GM19324 (cell line): ENCODE measurements at regions not wholly inside any gene's neighbourhood (a gene's known extent, or its start where the extent isn't known, plus 50 kb on each side); places are given as distances from the start of the nearest gene placed in this dataset.

Experiments
- ATAC-seq: cut with Tn5 transposase; IDR thresholded peaks from one replicate; pipeline ENCODE4 v1.9.1; 2021; ENCODE audit warnings: mild to moderate bottlenecking, moderate library complexity; ENCODE audit not compliant: unreplicated experiment, low FRiP score

GRCh38 chr22:49540084-49540912 lies 287.4 kb downstream of the BRD1 start:
- no peak for ATAC-seq

GRCh38 chr22:49538006-49538405 lies 289.7 kb downstream of the BRD1 start:
- ATAC-seq: no peak

GRCh38 chr22:49536571-49537131 lies 291.0 kb downstream of the BRD1 start:
- ATAC-seq: no peak

- ATAC-seq: no peak
These were observed 292.0 kb downstream of the BRD1 start for GRCh38 chr22:49535527-49536125.

- no peak for ATAC-seq
These were observed 292.5 kb downstream of the BRD1 start for GRCh38 chr22:49535126-49535525.

GRCh38 chr22:49534386-49534785 lies 293.3 kb downstream of the BRD1 start:
- no peak for ATAC-seq

GRCh38 chr22:49533886-49534285 lies 293.8 kb downstream of the BRD1 start:
- ATAC-seq: no peak

- ATAC-seq: no peak
These were observed 294.5 kb downstream of the BRD1 start for GRCh38 chr22:49532869-49533802.

GRCh38 chr22:49531368-49531791 lies 296.3 kb downstream of the BRD1 start:
- ATAC-seq: no peak

GRCh38 chr22:49530671-49531367 lies 296.9 kb downstream of the BRD1 start:
- ATAC-seq: no peak

GRCh38 chr22:49528420-49528720 lies 299.3 kb downstream of the BRD1 start:
- no peak for ATAC-seq

- ATAC-seq: no peak
These were observed 299.9 kb downstream of the BRD1 start for GRCh38 chr22:49527611-49528419.

GRCh38 chr22:49525801-49526535 lies 301.7 kb downstream of the BRD1 start:
- no peak for ATAC-seq

- ATAC-seq: no peak
These were observed 302.3 kb downstream of the BRD1 start for GRCh38 chr22:49525360-49525759.

- no peak for ATAC-seq
These were observed 303.3 kb downstream of the BRD1 start for GRCh38 chr22:49524362-49524761.

GRCh38 chr22:49523374-49524008 lies 304.2 kb downstream of the BRD1 start:
- ATAC-seq: no peak

- no peak for ATAC-seq
These were observed 304.9 kb downstream of the BRD1 start for GRCh38 chr22:49522582-49523373.
